ENCODE measurements at regions not wholly inside any gene's neighbourhood (a gene's known extent, or its start where the extent isn't known, plus 50 kb on each side); places are given as distances from the start of the nearest gene placed in this dataset.

- Histone ChIP-seq H3K4me3 (no peak overlapping the region), H3K27me3 (no peaks in the 10 kb centered on the region), H3K27ac (no peak overlapping the region), H3K9me3 (no peaks in the 10 kb centered on the region), H3K36me3 (no peaks in the 10 kb centered on the region), H3K4me1 (no peaks in the 10 kb centered on the region)
- DNase-seq (no peak), ATAC-seq (ENCODE audit: low FRiP score in 2 of 2) (no peak)
- WGBS, 2 donors = 92 to 98% methylated on average over 3 of the region's 3 CpGs
- TF ChIP-seq POLR2AphosphoS5 (IDR thresholded peaks at IDR 0.05) (no peak), POLR2A (IDR thresholded peaks at IDR 0.05) (no peak), EP300 (IDR thresholded peaks at IDR 0.05) (no peak), CTCF (IDR thresholded peaks at IDR 0.05) (no peak)
These were observed 324.1 kb upstream of the NT5C1B start for GRCh38 chr2:18913512-18913911.

- no peak overlapping the region for H3K27ac ChIP-seq
- H3K4me3 ChIP-seq = no peak overlapping the region
- H3K4me1 ChIP-seq = no peaks in the 10 kb centered on the region
- WGBS, 2 donors = 50 to 59% methylated on average over 8 of the region's 8 CpGs
- no peaks in the 10 kb centered on the region for H3K36me3 ChIP-seq
- no peak for TF ChIP-seq EP300 (IDR thresholded peaks at IDR 0.05)
- TF ChIP-seq CTCF (IDR thresholded peaks at IDR 0.05) = no peak
- TF ChIP-seq POLR2A (IDR thresholded peaks at IDR 0.05) = no peak
- no peak for TF ChIP-seq POLR2AphosphoS5 (IDR thresholded peaks at IDR 0.05)
- peak in 1 of 2 donors; percentile 35 for ATAC-seq (ENCODE audit: low FRiP score in 2 of 2)
- H3K9me3 ChIP-seq = no peaks in the 10 kb centered on the region
- H3K27me3 ChIP-seq = no peaks in the 10 kb centered on the region
- DNase-seq = no peak
These were observed 323.0 kb upstream of the NT5C1B start for GRCh38 chr2:18912225-18912888.

GRCh38 chr2:18911416-18911815, 322.0 kb upstream of the NT5C1B start:
- WGBS, 2 donors = 94 to 96% methylated on average over 7 of the region's 7 CpGs
- ATAC-seq (ENCODE audit: low FRiP score in 2 of 2) (peak; percentile 6 to 24), DNase-seq (peak in 1 of 2 donors; percentile 0)
- Histone ChIP-seq H3K27ac (no peak overlapping the region), H3K27me3 (no peaks in the 10 kb centered on the region), H3K4me1 (no peaks in the 10 kb centered on the region), H3K36me3 (no peaks in the 10 kb centered on the region), H3K4me3 (no peak overlapping the region), H3K9me3 (no peaks in the 10 kb centered on the region)
- no peak for TF ChIP-seq CTCF (IDR thresholded peaks at IDR 0.05)
- TF ChIP-seq EP300 (IDR thresholded peaks at IDR 0.05) = no peak
- no peak for TF ChIP-seq POLR2AphosphoS5 (IDR thresholded peaks at IDR 0.05)
- no peak for TF ChIP-seq POLR2A (IDR thresholded peaks at IDR 0.05)

GRCh38 chr2:18910843-18911242, 321.5 kb upstream of the NT5C1B start:
- DNase-seq = no peak
- ATAC-seq (ENCODE audit: low FRiP score in 2 of 2) = peak in 1 of 2 donors; percentile 48
- Histone ChIP-seq H3K36me3 (no peaks in the 10 kb centered on the region), H3K4me1 (no peaks in the 10 kb centered on the region), H3K27ac (no peak overlapping the region), H3K27me3 (no peaks in the 10 kb centered on the region), H3K9me3 (no peaks in the 10 kb centered on the region), H3K4me3 (no peak overlapping the region)
- TF ChIP-seq POLR2AphosphoS5 (IDR thresholded peaks at IDR 0.05) (no peak), EP300 (IDR thresholded peaks at IDR 0.05) (no peak), CTCF (IDR thresholded peaks at IDR 0.05) (no peak), POLR2A (IDR thresholded peaks at IDR 0.05) (no peak)
- 70 to 85% methylated on average over 4 of the region's 4 CpGs for WGBS, 2 donors

GRCh38 chr2:18907937-18908336, 318.6 kb upstream of the NT5C1B start:
- ATAC-seq (ENCODE audit: low FRiP score in 2 of 2) = no peak
- TF ChIP-seq POLR2A (IDR thresholded peaks at IDR 0.05) (no peak), POLR2AphosphoS5 (IDR thresholded peaks at IDR 0.05) (no peak), EP300 (IDR thresholded peaks at IDR 0.05) (no peak), CTCF (IDR thresholded peaks at IDR 0.05) (no peak)

More at GRCh38 chr2:18907937-18908336, 318.6 kb upstream of the NT5C1B start:
- Histone ChIP-seq H3K27ac (no peak overlapping the region), H3K27me3 (no peaks in the 10 kb centered on the region), H3K36me3 (no peaks in the 10 kb centered on the region), H3K9me3 (no peaks in the 10 kb centered on the region), H3K4me1 (no peaks in the 10 kb centered on the region), H3K4me3 (no peak overlapping the region)
- 85 to 86% methylated on average over 3 of the region's 3 CpGs for WGBS, 2 donors
- no peak for DNase-seq

Data from upper lobe of left lung (tissue), 6 donors.